Osteocyte (in vitro differentiated cells): ENCODE measurements at regions not wholly inside any gene's neighbourhood (a gene's known extent, or its start where the extent isn't known, plus 50 kb on each side); places are given as distances from the start of the nearest gene placed in this dataset.

ENCODE experiments used
- DNase-seq: peaks from one replicate; pipeline ENCODE4 v3.0.0; 2021; ENCODE audit warnings: mixed read lengths; ENCODE audit not compliant: unreplicated experiment; ENCODE audit errors: extremely low spot score
- H3K27ac Mint-ChIP-seq: one replicate; pipeline ENCODE4 v1.8.0; 2021; ENCODE audit warnings: mild to moderate bottlenecking, mixed read lengths; ENCODE audit not compliant: unreplicated experiment
- H3K27me3 Mint-ChIP-seq: one replicate; pipeline ENCODE4 v1.8.0; 2021; ENCODE audit warnings: mixed read lengths; ENCODE audit not compliant: unreplicated experiment
- H3K36me3 Mint-ChIP-seq: one replicate; pipeline ENCODE4 v1.8.0; 2021; ENCODE audit warnings: mixed read lengths; ENCODE audit not compliant: unreplicated experiment
- H3K4me1 Mint-ChIP-seq: one replicate; pipeline ENCODE4 v1.8.0; 2021; ENCODE audit warnings: mixed read lengths; ENCODE audit not compliant: unreplicated experiment
- H3K4me3 Mint-ChIP-seq: one replicate; pipeline ENCODE4 v1.8.0; 2021; ENCODE audit warnings: mild to moderate bottlenecking, moderate library complexity, mixed read lengths; ENCODE audit not compliant: unreplicated experiment
- H3K9me3 Mint-ChIP-seq: one replicate; pipeline ENCODE4 v1.8.0; 2021; ENCODE audit warnings: mixed read lengths; ENCODE audit not compliant: unreplicated experiment
- CTCF ChIP-seq: fragments of 200-600 bp; sonication (generic); IDR thresholded peaks from 2 replicates; pipeline ENCODE4 v1.5.0; 2021; ENCODE audit warnings: antibody characterized with exemption, mild to moderate bottlenecking, moderate library complexity

GRCh38 chr4:157929486-157929885, 243.3 kb downstream of the GASK1B start:
- Mint-ChIP-seq H3K9me3 (no peaks in the 10 kb centered on the region), H3K27ac (no peak overlapping the region), H3K4me3 (no peak overlapping the region), H3K4me1 (no peaks in the 10 kb centered on the region), H3K36me3 (peaks cover 2% of the 10 kb centered on the region), H3K27me3 (peaks cover 11% of the 10 kb centered on the region)
- TF ChIP-seq CTCF: no peak
- no peak for DNase-seq

DNA sequence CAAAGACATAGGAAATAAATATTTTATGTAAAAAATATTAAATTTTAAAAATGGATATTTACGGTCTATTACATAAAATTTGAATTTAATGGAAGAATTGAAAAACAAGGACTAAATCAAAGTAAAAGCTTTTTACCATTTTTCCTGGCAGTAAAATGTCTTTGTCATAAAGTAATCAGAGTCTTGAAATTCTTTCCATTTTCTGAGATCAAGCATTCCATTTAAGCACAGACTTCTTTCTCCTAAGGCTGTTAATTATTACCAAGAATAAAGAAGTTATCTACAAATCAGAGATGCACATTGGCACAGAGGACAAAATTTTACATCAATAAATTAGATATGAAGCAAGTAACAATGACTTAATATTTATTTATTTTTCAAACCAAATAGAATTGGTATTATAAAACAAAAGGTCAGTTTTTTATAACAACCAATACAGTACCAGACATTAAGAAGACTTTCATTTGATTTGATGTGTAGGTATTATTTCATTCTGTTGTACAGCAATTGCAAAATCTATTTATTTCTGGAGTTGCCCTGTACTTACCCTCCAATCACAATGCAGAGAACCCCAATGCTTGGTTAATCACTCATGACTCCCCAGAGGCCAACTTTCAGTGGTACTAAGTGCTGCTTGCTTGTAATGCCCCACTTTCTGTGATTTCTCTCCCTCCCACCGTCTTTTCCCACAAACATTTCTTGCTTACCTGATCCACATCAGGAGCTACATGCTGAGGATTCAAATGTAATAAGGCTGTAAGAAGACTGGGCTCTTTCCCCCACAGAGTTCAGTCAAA, 254.6 kb downstream of the GASK1B start:
- no peak for DNase-seq
- Mint-ChIP-seq H3K27ac (peak overlapping the region; percentile 92), H3K4me1 (peaks cover 23% of the 10 kb centered on the region), H3K9me3 (peaks cover 7% of the 10 kb centered on the region), H3K27me3 (peaks cover 3% of the 10 kb centered on the region), H3K4me3 (no peak overlapping the region), H3K36me3 (no peaks in the 10 kb centered on the region)
- TF ChIP-seq CTCF: no peak

GRCh38 chr4:157912212-157912611, 260.6 kb downstream of the GASK1B start:
- H3K4me1 Mint-ChIP-seq: peaks cover 10% of the 10 kb centered on the region
- H3K4me3 Mint-ChIP-seq: no peak overlapping the region
- peaks cover 2% of the 10 kb centered on the region for H3K36me3 Mint-ChIP-seq
- no peak overlapping the region for H3K27ac Mint-ChIP-seq
- no peaks in the 10 kb centered on the region for H3K9me3 Mint-ChIP-seq
- DNase-seq: no peak
- H3K27me3 Mint-ChIP-seq: peaks cover 16% of the 10 kb centered on the region
- no peak for TF ChIP-seq CTCF

GRCh38 chr4:157911662-157912061, 261.2 kb downstream of the GASK1B start:
- Mint-ChIP-seq H3K36me3 (peaks cover 2% of the 10 kb centered on the region), H3K4me1 (peaks cover 5% of the 10 kb centered on the region), H3K4me3 (no peak overlapping the region), H3K27me3 (peaks cover 16% of the 10 kb centered on the region), H3K27ac (no peak overlapping the region), H3K9me3 (no peaks in the 10 kb centered on the region)
- no peak for TF ChIP-seq CTCF
- no peak for DNase-seq

GRCh38 chr4:157908691-157909090, 264.1 kb downstream of the GASK1B start:
- no peaks in the 10 kb centered on the region for H3K9me3 Mint-ChIP-seq
- H3K27ac Mint-ChIP-seq: no peak overlapping the region
- H3K36me3 Mint-ChIP-seq: peaks cover 2% of the 10 kb centered on the region
- H3K4me1 Mint-ChIP-seq: peaks cover 1% of the 10 kb centered on the region
- TF ChIP-seq CTCF: no peak
- no peak overlapping the region for H3K4me3 Mint-ChIP-seq
- no peak for DNase-seq
- peaks cover 13% of the 10 kb centered on the region for H3K27me3 Mint-ChIP-seq
